Esophagus mucosa (tissue), 1 donor: ENCODE measurements at regions not wholly inside any gene's neighbourhood (a gene's known extent, or its start where the extent isn't known, plus 50 kb on each side); places are given as distances from the start of the nearest gene placed in this dataset.
"Not testable (repeated sequence)": the region's sequence is repeated elsewhere in the genome, so short reads cannot be mapped to it uniquely, and the experiment has no call there.

Experiments
- ATAC-seq: fragments of 200-7000 bp; cut with Tn5 transposase; one replicate; pipeline ENCODE4 v1.9.1; 2020
- donor health status: DM: yes; HTN: yes; CAD: no.

GRCh38 chr3:835096-835495 is 257.7 kb upstream of the CNTN6 start:
- no peak for ATAC-seq

GRCh38 chr3:839981-840380 is 252.8 kb upstream of the CNTN6 start:
- ATAC-seq, result no peak

GRCh38 chr3:851098-851790 is 241.6 kb upstream of the CNTN6 start:
- no peak for ATAC-seq

GRCh38 chr3:852033-852432 is 240.8 kb upstream of the CNTN6 start:
- ATAC-seq, result no peak

GRCh38 chr3:853489-853888 is 239.3 kb upstream of the CNTN6 start:
- no peak for ATAC-seq

GRCh38 chr3:859135-859534 is 233.7 kb upstream of the CNTN6 start:
- no peak for ATAC-seq

- no peak for ATAC-seq
These were observed 231.1 kb upstream of the CNTN6 start for GRCh38 chr3:861721-862120.

- no peak for ATAC-seq
These were observed 223.6 kb upstream of the CNTN6 start for GRCh38 chr3:869269-869668.

- ATAC-seq, result no peak
These were observed 223.1 kb upstream of the CNTN6 start for GRCh38 chr3:869734-870133.

GRCh38 chr3:871651-872050 is 221.2 kb upstream of the CNTN6 start:
- no peak for ATAC-seq

GRCh38 chr3:877001-877400 is 215.8 kb upstream of the CNTN6 start:
- ATAC-seq, result no peak

GRCh38 chr3:878746-879145 is 214.1 kb upstream of the CNTN6 start:
- no peak for ATAC-seq

- no peak for ATAC-seq
These were observed 212.5 kb upstream of the CNTN6 start for GRCh38 chr3:880371-880770.

GRCh38 chr3:882533-882932 is 210.3 kb upstream of the CNTN6 start:
- no peak for ATAC-seq

- ATAC-seq, result no peak
These were observed 190.7 kb upstream of the CNTN6 start for GRCh38 chr3:901953-902778.

GRCh38 chr3:905217-905616 is 187.6 kb upstream of the CNTN6 start:
- no peak for ATAC-seq

- ATAC-seq, result no peak
These were observed 186.1 kb upstream of the CNTN6 start for GRCh38 chr3:906739-907138.

- no peak for ATAC-seq
These were observed 184.0 kb upstream of the CNTN6 start for GRCh38 chr3:908839-909238.

- ATAC-seq, result not testable (repeated sequence)
These were observed 180.1 kb upstream of the CNTN6 start for GRCh38 chr3:912717-913116.

GRCh38 chr3:923161-923910 is 169.5 kb upstream of the CNTN6 start:
- no peak for ATAC-seq

GRCh38 chr3:930866-931265 is 162.0 kb upstream of the CNTN6 start:
- ATAC-seq, result no peak

GRCh38 chr3:933326-933725 is 159.5 kb upstream of the CNTN6 start:
- ATAC-seq, result no peak

GRCh38 chr3:944786-945185 is 148.0 kb upstream of the CNTN6 start:
- no peak for ATAC-seq

- no peak for ATAC-seq
These were observed 147.1 kb upstream of the CNTN6 start for GRCh38 chr3:945738-946137.
